SK-N-MC (cell line): ENCODE measurements at regions not wholly inside any gene's neighbourhood (a gene's known extent, or its start where the extent isn't known, plus 50 kb on each side); places are given as distances from the start of the nearest gene placed in this dataset.

Experiments
- EZH2 ChIP-seq: fragments of 200-600 bp; sonication (generic); IDR thresholded peaks from one replicate; pipeline ENCODE4 v1.6.1; 2017; ENCODE audit warnings: antibody characterized with exemption
- POLR2AphosphoS5 ChIP-seq: IDR thresholded peaks from 2 replicates; pipeline ENCODE4 v1.6.1; 2012; ENCODE audit warnings: mild to moderate bottlenecking, low read depth, low read length, borderline replicate concordance

DNA sequence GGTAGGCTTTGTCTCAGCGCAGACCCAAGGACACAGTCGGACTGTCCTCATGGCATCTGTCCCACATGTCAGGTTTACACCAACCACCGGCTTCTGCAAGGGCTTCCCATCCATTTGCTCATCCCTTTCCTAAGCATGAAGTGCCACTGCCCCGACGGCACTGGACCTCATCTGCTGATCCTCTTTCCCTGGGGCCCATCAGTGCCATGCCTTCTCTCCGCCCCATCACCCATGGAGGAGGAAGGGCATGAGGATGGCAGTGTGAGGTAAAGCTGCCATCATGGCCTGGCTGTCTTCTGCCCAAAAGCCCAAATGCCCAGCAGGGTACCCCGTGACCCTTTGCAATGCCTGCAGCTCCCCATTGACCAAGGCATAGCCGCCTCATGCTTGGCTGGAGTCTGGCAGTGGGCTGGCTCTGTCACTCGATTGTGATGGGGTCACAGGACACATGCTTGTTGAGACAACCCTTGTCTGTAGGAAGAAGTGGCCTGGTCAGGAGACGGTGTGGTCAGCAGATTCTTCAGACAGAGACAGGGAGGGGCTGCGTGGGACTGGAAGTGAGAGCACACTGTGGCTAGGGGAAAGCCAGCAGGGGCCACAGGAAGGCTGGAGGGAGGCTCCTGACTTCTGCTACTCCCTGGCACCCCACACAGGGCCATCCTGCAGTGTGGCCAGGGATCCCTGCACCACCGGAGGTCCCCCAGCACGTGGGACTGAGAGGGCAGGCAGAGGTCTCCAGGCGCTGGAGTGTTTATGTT lies 493.7 kb upstream of the HS6ST1 start:
- no peak for TF ChIP-seq EZH2
- TF ChIP-seq POLR2AphosphoS5, result no peak
